ENCODE measurements at regions not wholly inside any gene's neighbourhood (a gene's known extent, or its start where the extent isn't known, plus 50 kb on each side); places are given as distances from the start of the nearest gene placed in this dataset.

DNA sequence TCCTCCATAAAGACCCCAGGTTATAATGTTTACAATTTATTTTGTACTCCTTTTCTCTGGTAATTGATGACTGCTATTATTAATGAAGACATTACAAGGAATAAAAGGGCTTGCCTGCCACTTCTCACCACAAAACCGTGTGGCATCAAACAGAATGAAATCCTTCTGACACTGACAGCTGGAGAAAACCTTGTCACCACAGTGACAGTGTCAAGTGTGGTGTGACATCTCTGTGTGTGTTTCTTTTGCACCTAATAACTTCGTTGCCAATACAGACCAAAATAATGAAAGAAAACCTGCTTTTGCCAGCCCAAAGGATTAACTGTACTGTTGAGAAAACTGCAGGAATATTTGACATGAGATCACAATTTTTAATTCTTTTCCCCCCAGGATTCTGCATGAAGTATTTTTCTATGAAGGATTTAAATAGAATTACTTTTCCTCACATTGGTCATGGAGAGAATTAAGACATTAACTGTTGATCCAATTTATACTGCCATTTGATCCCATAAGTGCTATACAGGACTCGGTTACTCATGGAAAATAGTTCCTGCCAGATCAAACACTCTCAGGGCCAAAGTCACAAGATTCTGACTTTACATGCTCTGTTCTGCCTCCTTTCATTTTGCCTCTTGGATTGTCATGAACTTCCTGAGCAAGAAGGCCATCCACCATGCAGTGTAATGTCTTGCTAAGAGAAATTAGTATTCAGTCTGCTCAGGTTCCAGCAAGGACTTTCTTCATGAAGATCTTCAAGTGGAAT, 60.4 kb upstream of the IFNG-AS1 start:
- no peak for DNase-seq (ENCODE audit: low read depth, low spot score)
- Histone ChIP-seq H3K27me3 (ENCODE audit: control insufficient read depth, insufficient read depth, low read length) (peaks cover 2% of the 10 kb centered on the region), H3K4me1 (ENCODE audit: control insufficient read depth, insufficient read depth, low read length) (no peaks in the 10 kb centered on the region), H3K9me3 (ENCODE audit: control insufficient read depth, insufficient read depth, low read depth, low read length) (no peaks in the 10 kb centered on the region), H3K4me3 (ENCODE audit: low read depth in 2 of 2, low read length in 2 of 2) (no peak overlapping the region), H3K27ac (ENCODE audit: low read length) (no peak overlapping the region), H3K36me3 (ENCODE audit: control insufficient read depth, insufficient read depth, low read length) (no peaks in the 10 kb centered on the region)
- intact Hi-C loops (cut with micrococcal nuclease; ENCODE audit: unreplicated experiment): no loop called here
- ATAC-seq: no peak
- no TSS peak for BruUV-seq (replicated peaks)
- ChIA-PET POLR2A (no interaction called here), CTCF (no interaction called here)
- in situ Hi-C loops (cut with HindIII; ENCODE audit: low pct_unique_long_range_greater_than_20kb, low sequenced_read_pairs): no loop called here
- TF ChIP-seq, protein P1, sequence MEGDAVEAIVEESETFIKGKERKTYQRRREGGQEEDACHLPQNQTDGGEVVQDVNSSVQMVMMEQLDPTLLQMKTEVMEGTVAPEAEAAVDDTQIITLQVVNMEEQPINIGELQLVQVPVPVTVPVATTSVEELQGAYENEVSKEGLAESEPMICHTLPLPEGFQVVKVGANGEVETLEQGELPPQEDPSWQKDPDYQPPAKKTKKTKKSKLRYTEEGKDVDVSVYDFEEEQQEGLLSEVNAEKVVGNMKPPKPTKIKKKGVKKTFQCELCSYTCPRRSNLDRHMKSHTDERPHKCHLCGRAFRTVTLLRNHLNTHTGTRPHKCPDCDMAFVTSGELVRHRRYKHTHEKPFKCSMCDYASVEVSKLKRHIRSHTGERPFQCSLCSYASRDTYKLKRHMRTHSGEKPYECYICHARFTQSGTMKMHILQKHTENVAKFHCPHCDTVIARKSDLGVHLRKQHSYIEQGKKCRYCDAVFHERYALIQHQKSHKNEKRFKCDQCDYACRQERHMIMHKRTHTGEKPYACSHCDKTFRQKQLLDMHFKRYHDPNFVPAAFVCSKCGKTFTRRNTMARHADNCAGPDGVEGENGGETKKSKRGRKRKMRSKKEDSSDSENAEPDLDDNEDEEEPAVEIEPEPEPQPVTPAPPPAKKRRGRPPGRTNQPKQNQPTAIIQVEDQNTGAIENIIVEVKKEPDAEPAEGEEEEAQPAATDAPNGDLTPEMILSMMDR (IDR thresholded peaks at IDR 0.05): no peak
- TF ChIP-seq SIN3A (IDR thresholded peaks at IDR 0.05; ENCODE audit: borderline replicate concordance, insufficient read depth, low read depth, low read length) (no peak), POLR2AphosphoS5 (IDR thresholded peaks at IDR 0.05; ENCODE audit: low read depth, low read length) (no peak), TCF7L2 (IDR thresholded peaks at IDR 0.05; ENCODE audit: low read depth, low read length) (no peak)
- TF ChIP-seq, protein P2, sequence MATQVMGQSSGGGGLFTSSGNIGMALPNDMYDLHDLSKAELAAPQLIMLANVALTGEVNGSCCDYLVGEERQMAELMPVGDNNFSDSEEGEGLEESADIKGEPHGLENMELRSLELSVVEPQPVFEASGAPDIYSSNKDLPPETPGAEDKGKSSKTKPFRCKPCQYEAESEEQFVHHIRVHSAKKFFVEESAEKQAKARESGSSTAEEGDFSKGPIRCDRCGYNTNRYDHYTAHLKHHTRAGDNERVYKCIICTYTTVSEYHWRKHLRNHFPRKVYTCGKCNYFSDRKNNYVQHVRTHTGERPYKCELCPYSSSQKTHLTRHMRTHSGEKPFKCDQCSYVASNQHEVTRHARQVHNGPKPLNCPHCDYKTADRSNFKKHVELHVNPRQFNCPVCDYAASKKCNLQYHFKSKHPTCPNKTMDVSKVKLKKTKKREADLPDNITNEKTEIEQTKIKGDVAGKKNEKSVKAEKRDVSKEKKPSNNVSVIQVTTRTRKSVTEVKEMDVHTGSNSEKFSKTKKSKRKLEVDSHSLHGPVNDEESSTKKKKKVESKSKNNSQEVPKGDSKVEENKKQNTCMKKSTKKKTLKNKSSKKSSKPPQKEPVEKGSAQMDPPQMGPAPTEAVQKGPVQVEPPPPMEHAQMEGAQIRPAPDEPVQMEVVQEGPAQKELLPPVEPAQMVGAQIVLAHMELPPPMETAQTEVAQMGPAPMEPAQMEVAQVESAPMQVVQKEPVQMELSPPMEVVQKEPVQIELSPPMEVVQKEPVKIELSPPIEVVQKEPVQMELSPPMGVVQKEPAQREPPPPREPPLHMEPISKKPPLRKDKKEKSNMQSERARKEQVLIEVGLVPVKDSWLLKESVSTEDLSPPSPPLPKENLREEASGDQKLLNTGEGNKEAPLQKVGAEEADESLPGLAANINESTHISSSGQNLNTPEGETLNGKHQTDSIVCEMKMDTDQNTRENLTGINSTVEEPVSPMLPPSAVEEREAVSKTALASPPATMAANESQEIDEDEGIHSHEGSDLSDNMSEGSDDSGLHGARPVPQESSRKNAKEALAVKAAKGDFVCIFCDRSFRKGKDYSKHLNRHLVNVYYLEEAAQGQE (IDR thresholded peaks at IDR 0.05; ENCODE audit: insufficient read depth in 1 of 2, low read depth in 2 of 2, low read length in 1 of 2): no peak

DNA sequence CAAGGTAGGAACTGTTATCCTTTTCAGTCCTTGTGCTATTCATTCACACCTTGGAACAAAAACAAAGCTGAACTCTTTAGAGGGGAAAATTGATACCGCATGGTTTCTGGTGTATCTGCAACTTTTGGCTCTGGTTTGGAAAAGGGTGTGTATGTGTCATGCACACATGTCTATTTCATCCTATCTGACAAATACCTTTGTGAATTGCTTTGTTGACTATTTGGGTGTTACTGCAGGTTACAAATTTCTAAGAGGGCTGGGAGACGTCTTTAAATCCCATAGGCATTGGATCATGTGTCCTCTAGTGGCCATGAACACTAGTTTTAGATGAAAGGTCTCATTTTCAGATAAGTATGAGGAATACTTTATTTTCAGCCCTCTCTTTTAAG, 59.9 kb upstream of the IFNG-AS1 start:
- ChIA-PET CTCF (no interaction called here), POLR2A (no interaction called here)
- no peak overlapping the region for H3K4me3 ChIP-seq (ENCODE audit: low read depth in 2 of 2, low read length in 2 of 2)
- ATAC-seq (no peak), DNase-seq (ENCODE audit: low read depth, low spot score) (no peak)
- H3K27me3 ChIP-seq (ENCODE audit: control insufficient read depth, insufficient read depth, low read length): peaks cover 2% of the 10 kb centered on the region
- no peaks in the 10 kb centered on the region for H3K9me3 ChIP-seq (ENCODE audit: control insufficient read depth, insufficient read depth, low read depth, low read length)
- H3K27ac ChIP-seq (ENCODE audit: low read length): no peak overlapping the region
- H3K36me3 ChIP-seq (ENCODE audit: control insufficient read depth, insufficient read depth, low read length): no peaks in the 10 kb centered on the region
- no peaks in the 10 kb centered on the region for H3K4me1 ChIP-seq (ENCODE audit: control insufficient read depth, insufficient read depth, low read length)
- in situ Hi-C loops (cut with HindIII; ENCODE audit: low pct_unique_long_range_greater_than_20kb, low sequenced_read_pairs) (no loop called here), intact Hi-C loops (cut with micrococcal nuclease; ENCODE audit: unreplicated experiment) (no loop called here)
- no TSS peak for BruUV-seq (replicated peaks)
- TF ChIP-seq, protein P2 (IDR thresholded peaks at IDR 0.05; ENCODE audit: insufficient read depth in 1 of 2, low read depth in 2 of 2, low read length in 1 of 2): no peak
- TF ChIP-seq TCF7L2 (IDR thresholded peaks at IDR 0.05; ENCODE audit: low read depth, low read length) (no peak), SIN3A (IDR thresholded peaks at IDR 0.05; ENCODE audit: borderline replicate concordance, insufficient read depth, low read depth, low read length) (no peak), POLR2AphosphoS5 (IDR thresholded peaks at IDR 0.05; ENCODE audit: low read depth, low read length) (no peak)
- TF ChIP-seq, protein P1 (IDR thresholded peaks at IDR 0.05): no peak
